Natural killer cell (primary cell): ENCODE measurements at regions not wholly inside any gene's neighbourhood (a gene's known extent, or its start where the extent isn't known, plus 50 kb on each side); places are given as distances from the start of the nearest gene placed in this dataset.

Experiments
- ATAC-seq, 3 donors: fragments of 150-1000 bp in 2 of 3; fragments of 200-7000 bp in 1 of 3; cut with Tn5 transposase; 1 replicate in 1 of 3; 2 replicates in 2 of 3; pipeline ENCODE4 v1.10.0; 2021; ENCODE audit warnings: mild to moderate bottlenecking in 2 of 3, moderate library complexity in 2 of 3
- DNase-seq, 2 donors: peaks; one replicate each; pipeline versions ENCODE4 v3.0.0 to v3.0.0-alpha.2; 2013 to 2021; ENCODE audit warnings: mixed read lengths in 1 of 2
- H3K27ac ChIP-seq: one replicate; pipeline ENCODE4 v1.5.1; 2013; ENCODE audit warnings: mild to moderate bottlenecking, low read length
- H3K27me3 ChIP-seq: one replicate; pipeline ENCODE4 v1.6.1; 2013; ENCODE audit warnings: low read length; ENCODE audit not compliant: control insufficient read depth, insufficient read depth
- H3K36me3 ChIP-seq: one replicate; pipeline ENCODE4 v1.6.1; 2013; ENCODE audit warnings: low read length; ENCODE audit not compliant: control insufficient read depth, insufficient read depth
- H3K4me1 ChIP-seq: one replicate; pipeline ENCODE4 v1.6.1; 2013; ENCODE audit warnings: low read length; ENCODE audit not compliant: control insufficient read depth, insufficient read depth
- H3K4me3 ChIP-seq: one replicate; pipeline ENCODE4 v1.5.1; 2013; ENCODE audit warnings: low read length
- H3K9me3 ChIP-seq: one replicate; pipeline ENCODE4 v1.6.1; 2013; ENCODE audit warnings: low read length; ENCODE audit not compliant: control insufficient read depth, insufficient read depth
- H3K27ac Mint-ChIP-seq, 2 donors: one replicate each; pipeline ENCODE4 v1.8.0; 2022; ENCODE audit warnings: mild to moderate bottlenecking in 2 of 2, mixed read lengths in 2 of 2, moderate library complexity in 1 of 2
- H3K27me3 Mint-ChIP-seq, 2 donors: one replicate each; pipeline ENCODE4 v1.8.0; 2022; ENCODE audit warnings: low read depth in 2 of 2, mixed read lengths in 2 of 2
- H3K36me3 Mint-ChIP-seq: one replicate; pipeline ENCODE4 v1.8.0; 2022; ENCODE audit warnings: mixed read lengths
- H3K4me1 Mint-ChIP-seq, 2 donors: one replicate each; pipeline ENCODE4 v1.8.0; 2022; ENCODE audit warnings: mixed read lengths in 2 of 2
- H3K4me3 Mint-ChIP-seq: one replicate; pipeline ENCODE4 v1.8.0; 2022; ENCODE audit warnings: mild to moderate bottlenecking, moderate library complexity, mixed read lengths
- H3K9me3 Mint-ChIP-seq, 2 donors: one replicate each; pipeline ENCODE4 v1.8.0; 2022; ENCODE audit warnings: mixed read lengths in 2 of 2
- WGBS: methylation state at CpG from one replicate; pipeline ENCODE4 v1.1.7; 2013; ENCODE audit warnings: missing lambda C conversion rate; ENCODE audit not compliant: insufficient coverage; 5-methylcytosine and 5-hydroxymethylcytosine counted together
- intact Hi-C: fragments of 100-400 bp; cut with micrococcal nuclease; formaldehyde crosslinking; loops from one replicate; pipeline ENCODE4 v1.14.2; 2022
- TF ChIP-seq, protein P1 (sequence below): fragments of 200-600 bp; IDR thresholded peaks from one replicate; pipeline ENCODE4 v1.8.0; 2022; ENCODE audit warnings: antibody characterized with exemption

DNA sequence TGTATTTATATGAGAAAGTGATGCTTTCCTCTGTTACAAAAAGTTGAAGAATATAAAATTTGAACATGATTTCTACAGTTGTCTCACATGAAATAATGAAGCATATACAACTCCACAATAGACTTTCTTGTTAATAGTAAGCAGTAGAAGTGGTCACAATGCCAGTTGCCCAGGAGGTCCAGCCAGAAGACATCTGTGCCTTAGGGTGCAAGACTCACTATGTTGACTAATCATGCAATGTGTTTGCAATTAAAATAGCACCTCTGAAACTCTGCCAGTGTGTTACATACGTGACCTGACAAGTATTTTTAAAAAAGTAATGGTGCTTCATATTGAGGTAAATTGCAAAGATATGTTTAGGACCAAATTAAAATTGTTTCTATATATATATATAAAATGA lies 547.2 kb downstream of the ETV1 start:
- WGBS: no CpG with 5 or more reads among the region's 1 CpG
- no peaks in the 10 kb centered on the region for H3K36me3 Mint-ChIP-seq
- TF ChIP-seq, protein P1, sequence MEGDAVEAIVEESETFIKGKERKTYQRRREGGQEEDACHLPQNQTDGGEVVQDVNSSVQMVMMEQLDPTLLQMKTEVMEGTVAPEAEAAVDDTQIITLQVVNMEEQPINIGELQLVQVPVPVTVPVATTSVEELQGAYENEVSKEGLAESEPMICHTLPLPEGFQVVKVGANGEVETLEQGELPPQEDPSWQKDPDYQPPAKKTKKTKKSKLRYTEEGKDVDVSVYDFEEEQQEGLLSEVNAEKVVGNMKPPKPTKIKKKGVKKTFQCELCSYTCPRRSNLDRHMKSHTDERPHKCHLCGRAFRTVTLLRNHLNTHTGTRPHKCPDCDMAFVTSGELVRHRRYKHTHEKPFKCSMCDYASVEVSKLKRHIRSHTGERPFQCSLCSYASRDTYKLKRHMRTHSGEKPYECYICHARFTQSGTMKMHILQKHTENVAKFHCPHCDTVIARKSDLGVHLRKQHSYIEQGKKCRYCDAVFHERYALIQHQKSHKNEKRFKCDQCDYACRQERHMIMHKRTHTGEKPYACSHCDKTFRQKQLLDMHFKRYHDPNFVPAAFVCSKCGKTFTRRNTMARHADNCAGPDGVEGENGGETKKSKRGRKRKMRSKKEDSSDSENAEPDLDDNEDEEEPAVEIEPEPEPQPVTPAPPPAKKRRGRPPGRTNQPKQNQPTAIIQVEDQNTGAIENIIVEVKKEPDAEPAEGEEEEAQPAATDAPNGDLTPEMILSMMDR: no peak
- no peak overlapping the region for H3K4me3 Mint-ChIP-seq
- H3K4me1 Mint-ChIP-seq: no peaks in the 10 kb centered on the region
- ATAC-seq: no peak
- no peak overlapping the region for H3K27ac ChIP-seq
- no peaks in the 10 kb centered on the region for H3K4me1 ChIP-seq
- H3K9me3 ChIP-seq: no peaks in the 10 kb centered on the region
- H3K27me3 ChIP-seq: no peaks in the 10 kb centered on the region
- H3K9me3 Mint-ChIP-seq: peaks cover 4 to 11% of the 10 kb centered on the region in 2 donors
- H3K27ac Mint-ChIP-seq: no peak overlapping the region
- H3K36me3 ChIP-seq: no peaks in the 10 kb centered on the region
- H3K27me3 Mint-ChIP-seq: no peaks in the 10 kb centered on the region
- intact Hi-C loops: no loop called here
- no peak for DNase-seq
- H3K4me3 ChIP-seq: no peak overlapping the region

DNA sequence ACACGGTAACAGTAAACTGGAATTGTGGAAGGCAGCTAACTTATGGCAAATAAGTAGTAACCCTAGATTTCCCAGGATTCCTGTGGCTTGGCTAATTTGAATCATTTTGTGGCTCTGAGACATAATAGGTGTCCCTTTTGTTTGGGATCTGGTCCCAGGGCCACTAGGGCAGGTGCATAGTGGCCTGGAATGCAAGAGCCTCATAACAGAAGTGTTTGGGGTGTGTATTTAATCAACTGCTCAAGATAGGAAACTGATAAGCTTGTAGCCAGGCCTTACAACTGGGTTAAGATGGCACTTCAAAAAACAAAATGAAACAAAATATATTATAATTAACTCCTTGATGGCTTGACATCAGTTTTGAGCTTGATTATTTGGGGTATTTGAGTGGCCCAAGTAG lies 541.8 kb downstream of the ETV1 start:
- Mint-ChIP-seq H3K4me1 (no peaks in the 10 kb centered on the region), H3K27ac (no peak overlapping the region), H3K27me3 (no peaks in the 10 kb centered on the region), H3K36me3 (no peaks in the 10 kb centered on the region), H3K4me3 (no peak overlapping the region), H3K9me3 (peaks cover 13 to 19% of the 10 kb centered on the region in 2 donors)
- Histone ChIP-seq H3K4me1 (no peaks in the 10 kb centered on the region), H3K4me3 (no peak overlapping the region), H3K27ac (no peak overlapping the region), H3K36me3 (no peaks in the 10 kb centered on the region), H3K27me3 (no peaks in the 10 kb centered on the region), H3K9me3 (no peaks in the 10 kb centered on the region)
- no peak for DNase-seq
- TF ChIP-seq, protein P1: no peak
- intact Hi-C loops: no loop called here
- 95% methylated on average over 1 of the region's 1 CpG for WGBS
- ATAC-seq: no peak

DNA sequence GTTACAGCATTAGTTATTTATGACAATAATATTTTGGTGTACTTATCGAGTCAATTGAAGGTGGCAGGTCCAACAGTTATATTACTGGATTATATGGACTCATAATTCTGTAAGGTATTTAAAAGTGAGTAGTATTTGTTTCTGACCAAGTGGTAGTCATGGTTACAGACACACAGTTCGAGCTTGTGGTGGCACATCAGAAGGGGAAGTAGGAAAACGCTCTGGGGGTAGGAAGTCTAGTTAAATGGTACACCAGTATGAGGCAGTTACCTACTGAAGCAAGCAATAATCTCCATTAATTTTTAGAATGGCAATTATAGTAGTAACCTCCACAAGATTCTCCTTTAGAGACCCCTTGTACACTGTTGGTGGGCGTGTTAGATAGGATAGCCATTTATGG lies 541.2 kb downstream of the ETV1 start:
- ATAC-seq (no peak), DNase-seq (no peak)
- 54% methylated on average over 3 of the region's 4 CpGs for WGBS
- Mint-ChIP-seq H3K4me1 (no peaks in the 10 kb centered on the region), H3K27me3 (no peaks in the 10 kb centered on the region), H3K9me3 (peaks cover 13 to 19% of the 10 kb centered on the region in 2 donors), H3K4me3 (no peak overlapping the region), H3K36me3 (no peaks in the 10 kb centered on the region), H3K27ac (no peak overlapping the region)
- H3K9me3 ChIP-seq: no peaks in the 10 kb centered on the region
- no peaks in the 10 kb centered on the region for H3K27me3 ChIP-seq
- H3K4me1 ChIP-seq: no peaks in the 10 kb centered on the region
- H3K4me3 ChIP-seq: no peak overlapping the region
- H3K36me3 ChIP-seq: no peaks in the 10 kb centered on the region
- intact Hi-C loops: no loop called here
- no peak overlapping the region for H3K27ac ChIP-seq
- TF ChIP-seq, protein P1: no peak

DNA sequence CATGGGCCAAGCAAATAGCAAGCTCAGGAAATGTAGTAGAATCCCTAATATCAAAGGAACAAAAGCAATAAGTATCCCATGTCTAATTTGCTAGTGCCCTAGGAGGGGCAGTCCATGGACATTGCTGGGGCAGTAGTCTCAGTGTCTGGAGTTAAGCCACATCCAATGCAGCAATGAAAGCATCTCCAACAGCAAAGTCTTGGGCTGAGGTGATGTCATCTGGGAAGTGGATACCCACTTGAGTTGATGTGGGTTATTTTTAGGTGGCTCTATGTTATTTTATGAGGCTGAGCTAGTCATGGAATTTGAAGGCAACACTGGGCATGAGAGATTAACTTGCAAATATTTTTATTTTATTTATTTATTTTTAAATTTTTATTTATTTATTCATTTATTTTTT lies 540.0 kb downstream of the ETV1 start:
- Mint-ChIP-seq H3K36me3 (no peaks in the 10 kb centered on the region), H3K9me3 (peaks cover 13 to 21% of the 10 kb centered on the region in 2 donors), H3K4me3 (no peak overlapping the region), H3K27me3 (no peaks in the 10 kb centered on the region), H3K4me1 (no peaks in the 10 kb centered on the region), H3K27ac (no peak overlapping the region)
- H3K4me3 ChIP-seq: no peak overlapping the region
- DNase-seq (no peak), ATAC-seq (no peak)
- no peak overlapping the region for H3K27ac ChIP-seq
- intact Hi-C loops: no loop called here
- no peaks in the 10 kb centered on the region for H3K9me3 ChIP-seq
- no peaks in the 10 kb centered on the region for H3K4me1 ChIP-seq
- TF ChIP-seq, protein P1: no peak
- H3K27me3 ChIP-seq: no peaks in the 10 kb centered on the region
- H3K36me3 ChIP-seq: no peaks in the 10 kb centered on the region
